IMR-90 (cell line): ENCODE measurements at regions not wholly inside any gene's neighbourhood (a gene's known extent, or its start where the extent isn't known, plus 50 kb on each side); places are given as distances from the start of the nearest gene placed in this dataset.

Experiments used
- CTCF ChIP-seq: conservative IDR thresholded peaks from 2 replicates; pipeline ENCODE4 v1.5.1; 2012; ENCODE audit warnings: mild to moderate bottlenecking, low read depth, low read length, improper control_type of control experiment
- FOS ChIP-seq: fragments of 150-350 bp; IDR thresholded peaks from 2 replicates; pipeline ENCODE4 v1.6.1; 2016; ENCODE audit warnings: low read depth, low read length
- MAFK ChIP-seq: IDR thresholded peaks from 2 replicates; pipeline ENCODE4 v1.6.1; 2012; ENCODE audit warnings: low read depth, low read length, improper control_type of control experiment
- NFE2L2 ChIP-seq: fragments of 150-350 bp; IDR thresholded peaks from 2 replicates; pipeline ENCODE4 v1.6.1; 2016; ENCODE audit warnings: low read depth, mild to moderate bottlenecking, low read length
- POLR2A ChIP-seq: IDR thresholded peaks from 2 replicates; pipeline ENCODE4 v1.6.1; 2012; ENCODE audit warnings: mild to moderate bottlenecking, low read depth, low read length
- RAD21 ChIP-seq: IDR thresholded peaks from 2 replicates; pipeline ENCODE4 v1.6.1; 2012; ENCODE audit warnings: low read length, improper control_type of control experiment
- RCOR1 ChIP-seq: IDR thresholded peaks from 2 replicates; pipeline ENCODE4 v1.6.1; 2012; ENCODE audit warnings: mild to moderate bottlenecking, low read length, improper control_type of control experiment; ENCODE audit not compliant: insufficient replicate concordance
- RFX5 ChIP-seq: IDR thresholded peaks from 2 replicates; pipeline ENCODE4 v1.8.0; 2012; ENCODE audit warnings: low read depth, mild to moderate bottlenecking, low read length, moderate library complexity

GRCh38 chr6:80769106-80769505 lies 662.6 kb downstream of the BCKDHB start:
- TF ChIP-seq POLR2A (no peak), RCOR1 (no peak), RAD21 (no peak), CTCF (no peak), RFX5 (no peak), MAFK (no peak), FOS (no peak), NFE2L2 (no peak)
